B cell (primary cell): ENCODE measurements at regions not wholly inside any gene's neighbourhood (a gene's known extent, or its start where the extent isn't known, plus 50 kb on each side); places are given as distances from the start of the nearest gene placed in this dataset.

ENCODE experiments used
- EZH2 ChIP-seq: IDR thresholded peaks from 2 replicates; pipeline ENCODE4 v1.6.1; 2012; ENCODE audit warnings: borderline replicate concordance, low read depth, mild to moderate bottlenecking, moderate library complexity, low read length; ENCODE audit not compliant: insufficient read depth, poor library complexity, severe bottlenecking
- TF ChIP-seq, protein P1 (sequence below): fragments of 200-600 bp; IDR thresholded peaks from one replicate; pipeline ENCODE4 v1.8.0; 2022; ENCODE audit warnings: antibody characterized with exemption, mild to moderate bottlenecking

DNA sequence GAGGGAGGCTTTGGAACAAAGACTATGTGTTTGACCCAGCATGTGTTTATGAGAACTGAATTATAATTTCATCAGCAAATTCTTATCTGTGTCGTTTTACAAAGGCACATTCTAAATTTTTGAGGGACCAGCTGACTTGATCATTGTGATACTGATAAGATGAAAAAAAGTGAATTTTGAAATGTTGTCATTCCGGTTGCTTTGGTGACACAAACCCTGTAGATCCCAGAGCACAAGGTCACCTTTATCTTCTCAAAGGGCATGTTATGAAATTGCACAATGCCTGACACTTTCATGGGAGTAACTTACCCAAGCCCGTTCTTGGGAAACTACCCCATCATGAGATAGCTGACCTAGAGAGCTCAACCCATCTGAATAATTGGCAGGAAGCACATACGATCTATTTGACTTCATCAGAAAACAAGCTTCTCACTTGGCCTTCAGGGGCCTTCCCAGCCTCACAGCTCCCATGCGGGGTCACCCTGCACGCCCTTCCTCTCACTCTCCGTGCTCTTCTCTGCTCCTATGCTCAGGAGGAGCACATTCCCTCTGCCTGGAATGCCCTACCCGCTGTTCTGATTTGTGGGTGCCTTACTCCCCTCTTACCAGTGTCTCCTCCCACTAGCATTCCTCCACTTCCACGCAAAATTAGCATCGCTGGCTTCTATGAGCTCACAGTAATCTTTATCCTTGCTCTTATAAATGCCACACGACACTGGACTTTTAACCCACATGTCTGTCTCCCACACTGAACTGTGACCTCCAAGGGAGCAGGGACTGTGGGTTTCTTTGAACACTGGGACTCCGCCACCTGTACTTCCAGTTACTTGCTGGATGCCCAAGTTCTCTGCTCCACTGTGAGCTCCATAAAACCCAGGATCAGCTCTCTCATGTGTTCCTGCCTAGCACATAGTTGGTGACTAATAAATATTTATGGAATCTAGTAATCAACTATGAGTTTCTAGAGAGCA is 555.8 kb upstream of the ID2 start:
- TF ChIP-seq, protein P1, sequence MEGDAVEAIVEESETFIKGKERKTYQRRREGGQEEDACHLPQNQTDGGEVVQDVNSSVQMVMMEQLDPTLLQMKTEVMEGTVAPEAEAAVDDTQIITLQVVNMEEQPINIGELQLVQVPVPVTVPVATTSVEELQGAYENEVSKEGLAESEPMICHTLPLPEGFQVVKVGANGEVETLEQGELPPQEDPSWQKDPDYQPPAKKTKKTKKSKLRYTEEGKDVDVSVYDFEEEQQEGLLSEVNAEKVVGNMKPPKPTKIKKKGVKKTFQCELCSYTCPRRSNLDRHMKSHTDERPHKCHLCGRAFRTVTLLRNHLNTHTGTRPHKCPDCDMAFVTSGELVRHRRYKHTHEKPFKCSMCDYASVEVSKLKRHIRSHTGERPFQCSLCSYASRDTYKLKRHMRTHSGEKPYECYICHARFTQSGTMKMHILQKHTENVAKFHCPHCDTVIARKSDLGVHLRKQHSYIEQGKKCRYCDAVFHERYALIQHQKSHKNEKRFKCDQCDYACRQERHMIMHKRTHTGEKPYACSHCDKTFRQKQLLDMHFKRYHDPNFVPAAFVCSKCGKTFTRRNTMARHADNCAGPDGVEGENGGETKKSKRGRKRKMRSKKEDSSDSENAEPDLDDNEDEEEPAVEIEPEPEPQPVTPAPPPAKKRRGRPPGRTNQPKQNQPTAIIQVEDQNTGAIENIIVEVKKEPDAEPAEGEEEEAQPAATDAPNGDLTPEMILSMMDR = no peak
- no peak for TF ChIP-seq EZH2
